ENCODE measurements at regions not wholly inside any gene's neighbourhood (a gene's known extent, or its start where the extent isn't known, plus 50 kb on each side); places are given as distances from the start of the nearest gene placed in this dataset.

DNA sequence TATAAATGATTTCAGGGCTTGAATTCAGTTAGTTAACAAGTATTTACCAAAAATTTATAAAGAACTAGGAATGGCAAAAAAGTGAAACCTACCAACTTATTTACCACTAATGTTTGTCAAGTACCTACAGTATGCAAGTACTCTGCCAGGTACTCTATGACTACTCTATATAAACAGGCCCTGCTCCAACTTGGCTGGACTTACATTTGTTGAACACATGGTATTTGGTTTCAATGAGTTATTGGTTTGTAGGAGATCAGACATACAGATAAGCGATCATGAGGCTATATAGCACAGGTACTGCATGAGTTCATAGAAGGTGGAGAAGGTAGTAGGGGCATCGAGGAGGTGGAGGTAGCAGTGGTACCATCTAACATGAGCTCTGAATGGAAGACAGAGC, 159.9 kb upstream of the PDGFD start:
- no peak for DNase-seq (ENCODE audit: low read depth in 2 of 2)
- TF ChIP-seq, protein P1, sequence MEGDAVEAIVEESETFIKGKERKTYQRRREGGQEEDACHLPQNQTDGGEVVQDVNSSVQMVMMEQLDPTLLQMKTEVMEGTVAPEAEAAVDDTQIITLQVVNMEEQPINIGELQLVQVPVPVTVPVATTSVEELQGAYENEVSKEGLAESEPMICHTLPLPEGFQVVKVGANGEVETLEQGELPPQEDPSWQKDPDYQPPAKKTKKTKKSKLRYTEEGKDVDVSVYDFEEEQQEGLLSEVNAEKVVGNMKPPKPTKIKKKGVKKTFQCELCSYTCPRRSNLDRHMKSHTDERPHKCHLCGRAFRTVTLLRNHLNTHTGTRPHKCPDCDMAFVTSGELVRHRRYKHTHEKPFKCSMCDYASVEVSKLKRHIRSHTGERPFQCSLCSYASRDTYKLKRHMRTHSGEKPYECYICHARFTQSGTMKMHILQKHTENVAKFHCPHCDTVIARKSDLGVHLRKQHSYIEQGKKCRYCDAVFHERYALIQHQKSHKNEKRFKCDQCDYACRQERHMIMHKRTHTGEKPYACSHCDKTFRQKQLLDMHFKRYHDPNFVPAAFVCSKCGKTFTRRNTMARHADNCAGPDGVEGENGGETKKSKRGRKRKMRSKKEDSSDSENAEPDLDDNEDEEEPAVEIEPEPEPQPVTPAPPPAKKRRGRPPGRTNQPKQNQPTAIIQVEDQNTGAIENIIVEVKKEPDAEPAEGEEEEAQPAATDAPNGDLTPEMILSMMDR (IDR thresholded peaks at IDR 0.05; ENCODE audit: low read depth, low read length): no peak
- no peak overlapping the region for H3K4me3 ChIP-seq (replicated peaks in 1 of 2; ENCODE audit: low read depth in 2 of 2, low read length in 2 of 2)

DNA sequence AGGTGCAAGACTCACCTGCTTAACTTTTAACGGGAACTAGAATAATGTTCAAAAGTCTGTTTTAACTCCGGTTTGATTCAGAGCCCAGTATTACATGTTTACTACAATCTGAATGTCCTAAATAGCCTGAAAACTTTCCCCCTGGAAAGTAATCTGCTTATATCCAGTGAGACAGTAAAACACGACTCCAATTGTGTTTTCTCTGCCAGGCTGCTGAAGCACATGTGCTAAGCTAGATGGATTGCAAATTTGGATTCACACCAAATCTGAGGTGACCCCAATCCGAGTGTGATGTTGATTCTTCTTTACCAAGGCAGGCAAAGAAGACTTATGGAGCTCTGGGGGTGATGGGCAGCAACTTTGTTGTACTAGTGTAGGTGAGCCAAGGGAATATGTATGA, 158.7 kb upstream of the PDGFD start:
- no peak overlapping the region for H3K4me3 ChIP-seq (replicated peaks in 1 of 2; ENCODE audit: low read depth in 2 of 2, low read length in 2 of 2)
- DNase-seq (ENCODE audit: low read depth in 2 of 2): no peak
- TF ChIP-seq, protein P1 (IDR thresholded peaks at IDR 0.05; ENCODE audit: low read depth, low read length): no peak

DNA sequence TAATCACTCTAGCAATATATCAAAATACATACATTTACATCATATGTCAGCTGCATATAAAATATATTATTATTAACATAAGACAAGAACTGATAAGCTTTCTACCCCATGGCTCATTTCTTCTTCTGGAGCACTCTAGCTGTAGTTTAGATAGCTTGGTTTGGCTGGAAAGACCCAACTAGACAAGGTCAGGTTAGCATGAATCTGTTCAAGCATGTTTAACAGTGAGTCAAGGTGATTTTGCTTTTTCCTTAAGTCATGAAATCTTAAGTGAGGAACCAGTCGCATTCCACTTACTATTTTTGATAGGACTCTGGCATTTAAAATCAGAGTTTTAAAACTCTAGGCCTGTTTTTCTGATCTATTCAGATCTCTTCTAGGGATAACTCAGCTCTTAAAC, 157.0 kb upstream of the PDGFD start:
- DNase-seq (ENCODE audit: low read depth in 2 of 2): no peak
- TF ChIP-seq, protein P1 (IDR thresholded peaks at IDR 0.05; ENCODE audit: low read depth, low read length): no peak
- no peak overlapping the region for H3K4me3 ChIP-seq (replicated peaks in 1 of 2; ENCODE audit: low read depth in 2 of 2, low read length in 2 of 2)

DNA sequence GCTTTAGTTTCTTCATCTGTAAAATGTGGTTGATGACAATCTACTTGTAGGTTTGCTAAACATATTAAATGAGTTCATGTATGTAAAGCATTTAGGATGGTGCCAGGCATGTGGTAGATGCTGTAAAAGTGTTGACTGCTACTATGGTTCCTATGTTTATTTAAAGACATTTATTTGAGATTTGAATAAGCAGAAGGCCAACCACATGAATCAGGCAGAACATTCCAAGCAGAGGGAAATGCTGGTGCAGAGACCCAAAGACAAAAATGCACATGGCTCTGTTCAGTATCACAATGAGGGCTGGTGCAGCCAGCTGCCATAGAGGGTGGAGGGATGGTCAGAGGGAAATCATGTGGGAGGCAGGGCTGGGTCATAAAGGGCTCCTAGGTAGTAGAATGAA, 156.2 kb upstream of the PDGFD start:
- no peak overlapping the region for H3K4me3 ChIP-seq (replicated peaks in 1 of 2; ENCODE audit: low read depth in 2 of 2, low read length in 2 of 2)
- peak in 1 of 2 donors; percentile 13 for DNase-seq (ENCODE audit: low read depth in 2 of 2)
- TF ChIP-seq, protein P1 (IDR thresholded peaks at IDR 0.05; ENCODE audit: low read depth, low read length): no peak

GRCh38 chr11:104319396-104319795, 155.4 kb upstream of the PDGFD start:
- no peak overlapping the region for H3K4me3 ChIP-seq (replicated peaks in 1 of 2; ENCODE audit: low read depth in 2 of 2, low read length in 2 of 2)
- TF ChIP-seq, protein P1 (IDR thresholded peaks at IDR 0.05; ENCODE audit: low read depth, low read length): no peak
- DNase-seq (ENCODE audit: low read depth in 2 of 2): no peak

- no peak for DNase-seq (ENCODE audit: low read depth in 2 of 2)
- TF ChIP-seq, protein P1 (IDR thresholded peaks at IDR 0.05; ENCODE audit: low read depth, low read length): no peak
- no peak overlapping the region for H3K4me3 ChIP-seq (replicated peaks in 1 of 2; ENCODE audit: low read depth in 2 of 2, low read length in 2 of 2)
Measured at GRCh38 chr11:104306862-104307474, 143.0 kb upstream of the PDGFD start.

GRCh38 chr11:104301776-104302175, 137.8 kb upstream of the PDGFD start:
- TF ChIP-seq, protein P1 (IDR thresholded peaks at IDR 0.05; ENCODE audit: low read depth, low read length): no peak
- H3K4me3 ChIP-seq (replicated peaks in 1 of 2; ENCODE audit: low read depth in 2 of 2, low read length in 2 of 2): no peak overlapping the region
- DNase-seq (ENCODE audit: low read depth in 2 of 2): no peak
